Neural cell (in vitro differentiated cells): ENCODE measurements at regions not wholly inside any gene's neighbourhood (a gene's known extent, or its start where the extent isn't known, plus 50 kb on each side); places are given as distances from the start of the nearest gene placed in this dataset.

Experiments
- H2AFZ ChIP-seq: fragments of 200-600, 300-800 bp; sonication (generic), shearing (Covaris generic); 2 replicates; pipeline ENCODE4 v1.6.0; 2014; ENCODE audit warnings: low read depth, mild to moderate bottlenecking, antibody characterized with exemption, low read length, moderate library complexity
- H3F3A ChIP-seq: fragments of 200-600 bp; shearing (Covaris generic); 2 replicates; pipeline ENCODE4 v1.6.1; 2016; ENCODE audit warnings: mild to moderate bottlenecking, moderate library complexity, mixed read lengths, antibody characterized with exemption, low read length; ENCODE audit not compliant: insufficient read depth, poor library complexity, severe bottlenecking
- H3K27ac ChIP-seq: fragments of 200-600, 300-800 bp; sonication (generic), shearing (Covaris generic); 2 replicates; pipeline ENCODE4 v1.5.1; 2014; ENCODE audit warnings: mild to moderate bottlenecking, low read length, moderate library complexity
- H3K27me3 ChIP-seq: fragments of 300-800, 200-600 bp; sonication (generic), shearing (Covaris generic); 2 replicates; pipeline ENCODE4 v1.6.0; 2014; ENCODE audit warnings: mild to moderate bottlenecking, low read depth, low read length, moderate library complexity; ENCODE audit not compliant: insufficient read depth
- H3K36me3 ChIP-seq: fragments of 300-800, 200-600 bp; sonication (generic), shearing (Covaris generic); 2 replicates; pipeline ENCODE4 v1.5.1; 2014; ENCODE audit warnings: mild to moderate bottlenecking, antibody characterized with exemption, low read length, moderate library complexity; ENCODE audit not compliant: insufficient read depth
- H3K4me2 ChIP-seq: fragments of 300-800, 200-600 bp; sonication (generic), shearing (Covaris generic); 2 replicates; pipeline ENCODE4 v1.6.0; 2014; ENCODE audit warnings: mild to moderate bottlenecking, low read length
- H3K4me3 ChIP-seq: fragments of 300-800, 200-600 bp; sonication (generic), shearing (Covaris generic); 2 replicates; pipeline ENCODE4 v1.5.1; 2014; ENCODE audit warnings: mild to moderate bottlenecking, low read length, moderate library complexity
- H3K79me2 ChIP-seq: fragments of 200-600 bp; shearing (Covaris generic); replicated peaks from 2 replicates; pipeline ENCODE4 v1.6.0; 2014; ENCODE audit warnings: mild to moderate bottlenecking, low read length, moderate library complexity; ENCODE audit not compliant: insufficient read depth
- H3K9ac ChIP-seq: fragments of 300-800, 200-600 bp; sonication (generic), shearing (Covaris generic); 2 replicates; pipeline ENCODE4 v1.6.1; 2016; ENCODE audit warnings: mild to moderate bottlenecking, low read length, mixed read lengths
- H3K9me2 ChIP-seq: fragments of 200-600 bp; shearing (Covaris generic); 2 replicates; pipeline ENCODE4 v1.6.1; 2016; ENCODE audit warnings: mild to moderate bottlenecking, low read length, mixed read lengths; ENCODE audit not compliant: insufficient read depth
- H3K9me3 ChIP-seq: fragments of 200-600, 300-800 bp; sonication (generic), shearing (Covaris generic); 2 replicates; pipeline ENCODE4 v1.6.1; 2016; ENCODE audit warnings: mild to moderate bottlenecking, mixed run types, low read length, moderate library complexity, mixed read lengths
- H4K20me1 ChIP-seq: fragments of 200-600 bp; shearing (Covaris generic); 2 replicates; pipeline ENCODE4 v1.6.1; 2016; ENCODE audit warnings: mild to moderate bottlenecking, mixed run types; ENCODE audit not compliant: insufficient read depth
- CTCF ChIP-seq: fragments of 450-650 bp; IDR thresholded peaks from 2 replicates; pipeline ENCODE4 v1.5.1; 2014; ENCODE audit warnings: antibody characterized with exemption, mild to moderate bottlenecking, moderate library complexity; ENCODE audit not compliant: poor library complexity, severe bottlenecking
- EP300 ChIP-seq: fragments of 450-650 bp; conservative IDR thresholded peaks from 2 replicates; pipeline ENCODE4 v1.6.1; 2014; ENCODE audit warnings: antibody characterized with exemption, mild to moderate bottlenecking, moderate library complexity; ENCODE audit not compliant: poor library complexity, severe bottlenecking
- EZH2 ChIP-seq: fragments of 200-600, 300-800 bp; shearing (Covaris generic), sonication (generic); IDR thresholded peaks from 2 replicates; pipeline ENCODE4 v1.6.1; 2014; ENCODE audit warnings: antibody characterized with exemption, low read length, borderline replicate concordance, mild to moderate bottlenecking; ENCODE audit not compliant: insufficient read depth, poor library complexity, severe bottlenecking
- MXI1 ChIP-seq: fragments of 450-650 bp; conservative IDR thresholded peaks from 2 replicates; pipeline ENCODE4 v1.6.1; 2014; ENCODE audit warnings: antibody characterized with exemption, mild to moderate bottlenecking; ENCODE audit not compliant: poor library complexity, severe bottlenecking
- POLR2AphosphoS5 ChIP-seq: IDR thresholded peaks from 2 replicates; pipeline ENCODE4 v1.6.1; 2012
- RAD21 ChIP-seq: fragments of 450-650 bp; conservative IDR thresholded peaks from 2 replicates; pipeline ENCODE4 v1.6.1; 2014; ENCODE audit warnings: antibody characterized with exemption, mild to moderate bottlenecking, moderate library complexity
- REST ChIP-seq: IDR thresholded peaks from 2 replicates; pipeline ENCODE4 v1.6.1; 2012; ENCODE audit warnings: borderline replicate concordance
- SMC3 ChIP-seq: fragments of 450-650 bp; conservative IDR thresholded peaks from 2 replicates; pipeline ENCODE4 v1.6.1; 2014; ENCODE audit warnings: antibody characterized with exemption, mild to moderate bottlenecking, moderate library complexity; ENCODE audit not compliant: poor library complexity
- TAF1 ChIP-seq: IDR thresholded peaks from 2 replicates; pipeline ENCODE4 v1.6.1; 2012; ENCODE audit warnings: low read depth

DNA sequence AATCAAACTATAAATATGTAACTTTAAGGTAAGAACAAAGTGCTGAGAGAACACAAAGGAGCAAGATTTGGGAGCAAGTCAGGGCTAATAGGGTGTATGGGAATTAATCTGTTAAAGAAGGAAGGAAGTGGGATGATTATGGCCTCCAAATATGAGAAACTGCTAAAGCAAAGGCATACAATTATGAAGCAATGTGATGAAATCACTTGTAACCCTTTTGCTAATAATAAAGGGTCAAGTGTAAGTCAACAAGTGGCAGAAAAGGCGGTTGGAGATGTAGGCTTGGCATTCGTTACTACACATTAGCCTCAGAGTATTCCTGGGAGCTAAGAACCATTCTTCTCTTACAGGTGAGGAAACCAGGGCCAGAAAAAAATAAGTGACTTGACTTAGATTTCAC lies 1002.3 kb upstream of the TENM4 start:
- Histone ChIP-seq H3K79me2 (no peaks in the 10 kb centered on the region), H3K36me3 (no peaks in the 10 kb centered on the region), H3F3A (no peaks in the 10 kb centered on the region), H3K27ac (no peak overlapping the region), H3K9me3 (no peaks in the 10 kb centered on the region), H2AFZ (no peak overlapping the region), H4K20me1 (no peaks in the 10 kb centered on the region), H3K4me3 (no peak overlapping the region), H3K4me2 (no peak overlapping the region), H3K27me3 (no peaks in the 10 kb centered on the region), H3K9me2 (no peaks in the 10 kb centered on the region), H3K9ac (no peak overlapping the region)
- TF ChIP-seq EZH2, result no peak

DNA sequence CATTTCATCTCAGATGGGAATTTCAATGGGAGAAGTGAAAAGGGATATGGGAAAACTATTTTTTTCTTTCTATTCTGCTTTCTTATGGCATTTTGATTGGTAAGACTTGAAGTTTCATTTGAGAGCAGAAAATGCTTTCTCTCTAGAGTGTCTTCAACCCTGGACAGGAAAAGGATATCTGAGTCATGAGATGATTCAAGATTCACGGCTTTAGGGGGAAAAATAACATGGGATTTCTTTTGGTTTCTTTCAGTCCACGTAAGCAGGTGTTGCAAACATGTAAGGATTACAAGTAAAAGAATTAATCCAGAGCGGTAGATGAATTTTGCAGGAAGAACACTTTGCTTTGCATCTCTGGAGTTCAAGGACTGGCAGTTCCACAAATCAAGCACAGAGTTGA lies 1001.0 kb upstream of the TENM4 start:
- H3K9me2 ChIP-seq, result no peaks in the 10 kb centered on the region
- no peaks in the 10 kb centered on the region for H3K27me3 ChIP-seq
- H3K36me3 ChIP-seq, result no peaks in the 10 kb centered on the region
- H3K4me2 ChIP-seq, result no peak overlapping the region
- no peaks in the 10 kb centered on the region for H3K9me3 ChIP-seq
- H3F3A ChIP-seq, result no peaks in the 10 kb centered on the region
- H4K20me1 ChIP-seq, result no peaks in the 10 kb centered on the region
- TF ChIP-seq SMC3 (no peak), EP300 (no peak), EZH2 (no peak), TAF1 (no peak), POLR2AphosphoS5 (no peak), CTCF (no peak)
- H3K9ac ChIP-seq, result no peak overlapping the region
- H3K79me2 ChIP-seq, result no peaks in the 10 kb centered on the region
- H3K4me3 ChIP-seq, result no peak overlapping the region
- H2AFZ ChIP-seq, result no peak overlapping the region
- no peak overlapping the region for H3K27ac ChIP-seq

GRCh38 chr11:80440835-80441234 lies 1000.0 kb upstream of the TENM4 start:
- TF ChIP-seq RAD21 (no peak), EP300 (no peak), SMC3 (no peak), POLR2AphosphoS5 (no peak)
- Histone ChIP-seq H3K9ac (no peak overlapping the region), H4K20me1 (no peaks in the 10 kb centered on the region), H3K79me2 (no peaks in the 10 kb centered on the region), H2AFZ (no peak overlapping the region), H3K27me3 (no peaks in the 10 kb centered on the region), H3K4me2 (no peak overlapping the region), H3K4me3 (no peak overlapping the region), H3F3A (no peaks in the 10 kb centered on the region), H3K36me3 (no peaks in the 10 kb centered on the region), H3K9me2 (no peaks in the 10 kb centered on the region), H3K9me3 (no peaks in the 10 kb centered on the region), H3K27ac (no peak overlapping the region)

- Histone ChIP-seq H3K4me2 (no peak overlapping the region), H4K20me1 (no peaks in the 10 kb centered on the region), H2AFZ (no peak overlapping the region), H3K4me3 (no peak overlapping the region), H3K27me3 (no peaks in the 10 kb centered on the region), H3K9me3 (no peaks in the 10 kb centered on the region), H3K27ac (no peak overlapping the region), H3K9me2 (no peaks in the 10 kb centered on the region), H3K9ac (no peak overlapping the region), H3K79me2 (no peaks in the 10 kb centered on the region), H3K36me3 (no peaks in the 10 kb centered on the region), H3F3A (no peaks in the 10 kb centered on the region)
- no peak for TF ChIP-seq RAD21
- TF ChIP-seq TAF1, result no peak
- no peak for TF ChIP-seq REST
- TF ChIP-seq EP300, result no peak
- TF ChIP-seq EZH2, result no peak
- TF ChIP-seq CTCF, result no peak
- TF ChIP-seq SMC3, result no peak
- TF ChIP-seq MXI1, result no peak
Measured at GRCh38 chr11:80436547-80436946, 995.7 kb upstream of the TENM4 start.
